GM21723 (cell line): ENCODE measurements at regions not wholly inside any gene's neighbourhood (a gene's known extent, or its start where the extent isn't known, plus 50 kb on each side); places are given as distances from the start of the nearest gene placed in this dataset.
A peak's percentile ranks its signal among the peaks of the same experiment; 100 is the strongest.

Experiments used
- ATAC-seq: cut with Tn5 transposase; IDR thresholded peaks from one replicate; pipeline ENCODE4 v1.9.1; 2021; ENCODE audit warnings: mild to moderate bottlenecking, moderate library complexity; ENCODE audit not compliant: unreplicated experiment

GRCh38 chr1:116260621-116261020 lies 112.4 kb upstream of the ATP1A1 start:
- no peak for ATAC-seq

- ATAC-seq = no peak
Observed at GRCh38 chr1:116261227-116261626, 111.8 kb upstream of the ATP1A1 start.

GRCh38 chr1:116262207-116262994 lies 110.6 kb upstream of the ATP1A1 start:
- no peak for ATAC-seq

GRCh38 chr1:116262995-116263385 lies 110.1 kb upstream of the ATP1A1 start:
- no peak for ATAC-seq

- ATAC-seq = no peak
Observed at GRCh38 chr1:116265931-116266863, 106.8 kb upstream of the ATP1A1 start.

- ATAC-seq = no peak
Observed at GRCh38 chr1:116266864-116267212, 106.2 kb upstream of the ATP1A1 start.

GRCh38 chr1:116268211-116268610 lies 104.8 kb upstream of the ATP1A1 start:
- no peak for ATAC-seq

- ATAC-seq = no peak
Observed at GRCh38 chr1:116270316-116271057, 102.6 kb upstream of the ATP1A1 start.

- ATAC-seq = no peak
Observed at GRCh38 chr1:116273042-116273783, 99.8 kb upstream of the ATP1A1 start.

- no peak for ATAC-seq
Observed at GRCh38 chr1:116276532-116276931, 96.5 kb upstream of the ATP1A1 start.

GRCh38 chr1:116277840-116278540 lies 95.1 kb upstream of the ATP1A1 start:
- no peak for ATAC-seq

GRCh38 chr1:116278541-116278866 lies 94.5 kb upstream of the ATP1A1 start:
- ATAC-seq = no peak

- no peak for ATAC-seq
Observed at GRCh38 chr1:116279715-116280114, 93.3 kb upstream of the ATP1A1 start.

- no peak for ATAC-seq
Observed at GRCh38 chr1:116284819-116285390, 88.1 kb upstream of the ATP1A1 start.

GRCh38 chr1:116286541-116286971 lies 86.5 kb upstream of the ATP1A1 start:
- no peak for ATAC-seq

- ATAC-seq = no peak
Observed at GRCh38 chr1:116287341-116288200, 85.5 kb upstream of the ATP1A1 start.

- ATAC-seq = peak; percentile 78
Observed at GRCh38 chr1:116288201-116288598, 84.8 kb upstream of the ATP1A1 start.

- ATAC-seq = no peak
Observed at GRCh38 chr1:116289193-116289592, 83.9 kb upstream of the ATP1A1 start.
